GM12891 (cell line): ENCODE measurements at regions not wholly inside any gene's neighbourhood (a gene's known extent, or its start where the extent isn't known, plus 50 kb on each side); places are given as distances from the start of the nearest gene placed in this dataset.

Experiments
- POLR2A ChIP-seq: IDR thresholded peaks from 2 replicates; pipeline ENCODE4 v1.6.1; 2011; ENCODE audit warnings: low read depth, low read length, control low read depth
- POLR2AphosphoS5 ChIP-seq: IDR thresholded peaks from 2 replicates; pipeline ENCODE4 v1.6.1; 2011; ENCODE audit warnings: low read depth, low read length, control low read depth

GRCh38 chr2:194718881-194719280, 938.1 kb upstream of the SLC39A10 start:
- TF ChIP-seq POLR2AphosphoS5 = no peak
- no peak for TF ChIP-seq POLR2A
